GM19372 (cell line): ENCODE measurements at regions not wholly inside any gene's neighbourhood (a gene's known extent, or its start where the extent isn't known, plus 50 kb on each side); places are given as distances from the start of the nearest gene placed in this dataset.

Experiments
- ATAC-seq: cut with Tn5 transposase; IDR thresholded peaks from one replicate; pipeline ENCODE4 v1.9.1; 2021; ENCODE audit warnings: mild to moderate bottlenecking, low read depth, moderate library complexity; ENCODE audit not compliant: unreplicated experiment

DNA sequence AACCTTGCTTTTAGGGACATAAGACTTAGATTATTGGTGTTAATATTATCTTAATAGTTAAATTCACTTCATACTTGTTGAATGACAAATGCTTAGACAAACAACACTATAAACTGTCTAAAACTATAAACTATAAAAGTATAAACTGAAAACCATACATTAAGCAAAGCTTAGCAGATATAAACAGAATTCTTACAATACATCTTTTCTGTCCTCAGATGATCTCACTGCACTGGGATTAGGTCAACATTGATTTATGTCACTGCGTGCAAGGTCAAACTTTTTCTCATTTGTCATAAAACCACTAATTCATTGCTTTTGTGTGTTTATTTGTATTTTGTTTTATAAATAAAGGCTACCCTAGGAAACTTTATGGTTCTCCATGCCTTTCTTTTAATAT lies 1491.8 kb downstream of the NCAM2 start:
- no peak for ATAC-seq

DNA sequence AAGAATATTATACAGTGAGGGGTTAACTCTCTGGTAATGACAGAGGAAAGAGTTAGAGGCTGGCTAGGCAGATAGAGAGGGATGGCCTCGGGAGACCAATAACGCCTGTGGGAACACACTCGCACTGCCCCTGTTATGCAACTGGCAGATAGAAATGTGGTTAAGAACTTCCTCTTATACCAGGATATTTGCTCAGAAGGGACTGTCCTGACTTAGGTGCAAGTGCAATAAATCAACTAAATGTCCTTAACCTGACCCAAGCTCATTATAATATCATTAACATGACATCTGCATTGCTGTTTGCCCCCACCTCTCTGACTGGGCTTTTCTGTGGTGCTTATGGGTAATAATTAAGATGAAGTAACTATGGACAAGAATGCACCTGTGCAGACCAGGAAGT lies 1518.0 kb downstream of the NCAM2 start:
- no peak for ATAC-seq

DNA sequence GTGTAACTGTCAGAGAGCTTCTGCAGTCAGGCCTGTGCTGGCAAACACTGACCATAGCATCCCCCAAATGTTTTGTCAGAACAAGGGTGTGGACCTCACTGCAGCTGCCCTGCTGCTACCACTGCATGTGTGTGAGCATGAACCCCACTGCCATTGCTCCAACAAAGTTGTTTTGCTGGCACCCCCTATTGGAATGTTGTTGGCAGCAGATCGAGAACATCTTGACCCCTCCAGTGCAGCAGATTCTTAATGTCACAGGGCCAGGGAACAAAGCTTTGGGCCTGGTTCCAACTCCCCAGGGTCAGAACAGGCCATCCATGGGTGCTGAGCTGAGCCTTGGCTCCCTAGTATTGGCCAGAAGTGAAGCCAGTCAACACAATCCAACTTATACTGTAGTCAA lies 1537.4 kb downstream of the NCAM2 start:
- no peak for ATAC-seq

DNA sequence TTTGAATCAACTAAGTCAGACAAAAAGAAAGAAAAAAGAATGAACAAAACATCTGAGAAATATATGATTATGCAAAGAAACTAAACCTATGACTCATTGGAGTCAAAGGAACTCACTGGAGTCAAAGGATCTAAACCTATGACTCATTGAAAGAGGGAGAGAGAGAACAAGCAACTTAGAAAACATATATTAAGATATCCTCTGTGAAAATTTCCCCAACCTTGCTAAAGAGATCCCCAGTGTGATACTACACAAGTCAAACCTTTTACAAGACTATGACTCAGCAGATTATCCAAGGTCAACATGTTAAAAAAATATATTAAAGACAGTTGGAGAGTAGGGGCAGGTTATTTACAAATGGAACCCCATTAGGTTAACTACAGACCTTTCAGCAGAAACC lies 1538.3 kb downstream of the NCAM2 start:
- ATAC-seq, result no peak

DNA sequence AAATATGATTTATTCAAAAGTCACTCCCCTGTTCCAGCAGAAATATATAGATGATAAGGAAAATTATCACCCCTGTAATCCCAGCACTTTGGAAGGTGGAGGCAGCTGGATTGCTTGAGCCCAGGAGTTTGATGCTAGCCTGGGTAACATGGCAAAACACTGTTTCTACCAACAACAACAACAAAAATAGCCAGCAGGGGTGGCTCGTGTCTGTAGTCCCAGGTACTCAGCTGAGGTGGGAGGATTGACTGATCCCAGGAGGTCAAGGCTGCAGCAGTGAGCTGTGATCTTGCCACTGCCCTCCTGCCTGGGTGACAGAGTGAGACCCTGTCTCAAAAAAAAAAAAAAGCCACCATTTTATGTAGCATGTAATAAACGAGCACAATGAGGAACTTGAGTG lies 1546.5 kb downstream of the NCAM2 start:
- ATAC-seq, result no peak

DNA sequence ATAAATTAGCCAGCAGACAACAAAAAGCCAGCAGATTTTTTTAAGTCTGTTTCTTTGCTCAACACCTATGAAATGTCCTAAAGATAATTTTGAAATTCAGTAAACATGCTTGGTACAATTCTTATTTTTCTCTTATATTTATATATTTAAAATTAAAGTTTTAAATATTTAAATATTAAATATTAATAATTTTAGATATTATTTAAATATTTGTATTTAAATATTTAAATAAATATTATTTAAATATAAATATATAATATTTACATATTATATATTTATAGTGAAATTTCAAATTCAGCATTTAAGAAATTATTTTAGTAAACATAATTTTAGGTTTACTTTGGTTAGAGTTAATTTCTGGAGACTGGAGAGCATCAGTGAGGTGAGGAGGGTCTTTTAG lies 1554.2 kb downstream of the NCAM2 start:
- ATAC-seq, result no peak

DNA sequence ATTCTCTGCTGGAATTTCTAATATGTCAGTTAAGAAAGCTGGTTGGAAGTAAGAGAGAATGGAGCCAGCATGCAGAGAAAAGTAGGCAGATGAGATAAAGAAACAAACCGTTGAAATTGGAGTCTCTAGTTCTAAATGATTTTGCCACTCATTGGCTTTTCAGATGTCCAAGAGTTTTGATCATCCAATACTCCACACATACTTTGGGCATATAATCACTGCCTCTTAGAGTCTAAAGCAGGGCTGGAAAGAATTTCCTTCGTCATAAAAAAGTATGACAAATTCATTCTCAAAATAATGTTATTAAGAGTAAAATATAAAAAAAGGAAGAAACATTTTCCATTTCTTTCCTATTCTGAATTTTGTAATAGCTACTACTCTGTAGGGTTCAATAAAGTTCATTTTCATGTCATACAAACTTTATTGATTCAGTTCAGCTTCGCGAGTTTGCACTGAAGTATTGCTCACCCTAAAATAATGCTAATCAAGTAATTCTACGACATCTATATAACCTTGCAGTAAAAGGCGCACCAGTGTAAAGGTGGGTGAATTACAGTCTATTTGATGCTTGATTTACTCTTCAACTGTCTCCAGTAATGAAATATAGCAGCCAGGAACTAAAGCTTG lies 1556.6 kb downstream of the NCAM2 start:
- ATAC-seq, result no peak

DNA sequence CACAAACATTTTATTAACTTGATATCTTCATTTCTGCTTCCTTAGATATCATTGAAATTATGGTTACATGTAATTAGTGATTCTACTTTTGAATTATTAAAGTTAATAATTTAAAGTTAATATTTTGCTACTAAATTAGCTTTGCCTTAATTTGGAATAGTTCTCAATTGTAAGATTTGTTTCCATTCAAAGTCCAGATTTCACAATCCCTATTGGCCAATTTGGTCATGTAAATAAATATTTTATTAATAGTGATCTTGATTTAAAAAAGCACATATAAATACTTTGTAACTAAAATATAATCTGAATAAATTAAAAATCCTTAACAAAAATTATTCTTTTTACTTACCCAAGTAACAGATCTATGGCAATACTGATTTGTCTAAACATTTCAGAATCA lies 1558.6 kb downstream of the NCAM2 start:
- no peak for ATAC-seq

DNA sequence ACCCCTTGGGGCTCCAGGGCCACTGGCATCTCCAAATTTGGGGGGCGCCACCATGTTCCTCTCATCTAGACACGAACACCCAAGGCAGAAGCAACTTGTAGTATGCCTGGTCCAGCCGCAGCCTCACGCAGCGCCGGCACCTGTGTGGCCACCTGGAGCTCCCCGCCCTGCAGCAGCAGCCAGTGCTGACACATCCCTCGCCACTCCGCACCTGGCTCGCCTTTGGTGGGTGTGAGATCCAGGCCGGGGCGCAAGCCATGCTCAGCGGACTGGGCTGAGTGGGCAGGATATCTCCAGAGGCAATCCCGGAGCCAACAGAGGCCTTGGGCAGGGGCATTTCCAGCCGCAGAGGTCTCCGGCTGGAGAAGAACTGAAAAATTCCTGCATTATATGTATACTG lies 1563.7 kb downstream of the NCAM2 start:
- no peak for ATAC-seq

DNA sequence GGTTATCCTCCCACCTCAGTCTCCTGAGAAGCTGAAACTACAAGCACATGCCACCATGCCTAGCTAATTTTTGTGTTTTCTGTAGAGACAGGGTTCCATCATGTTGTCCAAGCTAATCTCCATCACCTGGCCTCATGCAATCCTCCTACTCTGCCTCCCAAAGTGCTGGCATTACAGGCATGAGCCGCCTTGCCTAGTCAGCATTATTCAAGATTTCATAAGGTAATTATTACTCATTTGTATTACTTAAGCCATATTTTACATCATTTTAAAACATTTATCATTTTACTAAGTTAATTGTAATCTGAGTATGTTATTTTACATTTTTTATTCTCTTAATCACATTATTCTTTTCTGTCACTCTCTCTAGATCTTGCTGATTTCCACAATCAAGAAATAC lies 1575.6 kb downstream of the NCAM2 start:
- ATAC-seq, result no peak

DNA sequence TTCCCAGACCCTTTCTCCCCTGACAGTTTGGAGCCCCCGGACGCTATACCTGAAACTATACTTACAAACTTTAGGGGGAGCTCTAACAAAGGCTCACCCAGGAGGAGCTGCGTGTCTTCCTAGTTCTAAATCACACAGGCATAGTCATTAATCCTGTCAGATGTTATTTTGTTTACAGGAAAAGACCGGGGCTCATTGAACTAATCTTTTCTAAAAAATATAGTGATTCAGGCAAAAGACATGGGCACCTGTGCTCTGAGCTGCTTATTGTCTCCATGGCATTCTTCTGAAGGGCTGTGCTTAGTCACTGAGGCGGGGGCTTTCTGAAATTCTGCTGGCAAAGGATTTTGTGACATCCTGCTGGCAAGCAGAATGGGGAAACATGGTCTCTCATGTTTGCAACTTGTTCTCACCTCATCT lies 1577.0 kb downstream of the NCAM2 start:
- no peak for ATAC-seq

DNA sequence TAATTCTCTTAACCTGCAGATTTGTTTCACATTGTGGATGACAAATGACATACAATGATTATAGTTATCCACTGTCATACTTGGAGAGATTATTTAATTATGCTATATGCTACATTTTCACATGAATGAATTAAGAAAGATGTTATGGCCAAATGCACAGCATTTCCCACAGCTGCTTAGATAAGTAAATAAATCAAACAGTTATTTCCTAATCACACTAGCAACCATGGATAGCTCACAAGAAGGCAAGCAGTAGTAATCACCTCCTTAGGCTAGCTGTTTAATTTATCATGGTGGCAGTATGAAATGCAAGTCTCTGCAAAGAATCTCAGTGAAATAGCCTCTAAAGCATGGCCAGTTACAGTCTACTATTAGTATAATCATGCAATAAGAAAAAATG lies 1581.5 kb downstream of the NCAM2 start:
- no peak for ATAC-seq

DNA sequence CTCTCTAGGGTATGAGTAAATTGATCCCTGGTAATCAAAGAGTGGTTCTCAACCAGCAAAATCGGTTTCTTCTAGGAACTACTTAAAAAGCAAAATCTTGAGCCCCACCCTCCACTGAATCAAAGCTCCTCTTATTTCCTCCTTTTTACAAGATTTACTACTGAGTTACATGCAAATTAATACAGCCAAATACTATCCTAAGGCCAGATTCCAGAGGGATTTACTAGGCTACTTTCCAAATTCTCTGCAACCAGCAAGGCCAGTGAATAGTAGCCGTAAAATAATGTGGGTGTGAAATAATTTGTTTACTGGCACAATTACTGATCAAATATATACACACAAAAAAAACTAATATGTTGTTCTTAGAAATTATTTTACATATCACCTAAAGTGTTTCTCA lies 1583.8 kb downstream of the NCAM2 start:
- no peak for ATAC-seq

DNA sequence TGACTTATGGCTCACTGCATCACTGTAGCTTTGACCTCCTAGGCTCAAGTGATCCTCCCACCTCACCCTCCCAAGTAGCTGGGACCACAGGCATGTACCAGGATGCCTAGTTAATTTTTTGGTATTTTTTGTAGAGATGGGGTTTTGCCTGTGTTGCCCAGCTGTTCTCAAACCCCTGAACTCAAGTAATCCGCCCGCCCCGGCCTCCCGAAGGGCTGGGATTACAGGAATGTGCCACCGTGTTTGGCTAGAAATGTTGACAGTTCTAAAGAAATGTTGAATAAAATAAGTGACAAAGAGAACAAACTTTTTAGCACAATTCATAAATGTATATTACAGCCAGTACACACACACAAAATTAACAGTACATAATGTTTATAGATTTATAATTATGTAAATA lies 1586.1 kb downstream of the NCAM2 start:
- ATAC-seq, result no peak

DNA sequence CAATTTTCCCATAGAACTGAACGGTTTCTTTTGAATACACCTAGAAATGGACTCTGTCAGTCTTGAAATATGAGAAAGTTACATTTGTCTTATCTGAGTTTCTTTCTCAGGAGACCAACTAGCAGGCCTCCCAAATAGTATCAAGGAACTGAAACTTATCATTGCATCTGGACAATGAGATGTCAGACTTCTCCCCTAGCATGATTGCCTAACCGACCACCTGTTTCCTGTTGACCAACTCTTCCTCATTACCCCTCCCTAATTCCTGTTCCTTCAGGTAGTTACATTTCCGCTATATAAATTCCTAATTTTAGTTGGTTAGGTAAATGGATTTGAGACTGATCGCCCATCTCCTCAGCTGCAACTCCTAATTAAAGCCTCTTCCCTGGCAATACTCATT lies 1587.3 kb downstream of the NCAM2 start:
- no peak for ATAC-seq

DNA sequence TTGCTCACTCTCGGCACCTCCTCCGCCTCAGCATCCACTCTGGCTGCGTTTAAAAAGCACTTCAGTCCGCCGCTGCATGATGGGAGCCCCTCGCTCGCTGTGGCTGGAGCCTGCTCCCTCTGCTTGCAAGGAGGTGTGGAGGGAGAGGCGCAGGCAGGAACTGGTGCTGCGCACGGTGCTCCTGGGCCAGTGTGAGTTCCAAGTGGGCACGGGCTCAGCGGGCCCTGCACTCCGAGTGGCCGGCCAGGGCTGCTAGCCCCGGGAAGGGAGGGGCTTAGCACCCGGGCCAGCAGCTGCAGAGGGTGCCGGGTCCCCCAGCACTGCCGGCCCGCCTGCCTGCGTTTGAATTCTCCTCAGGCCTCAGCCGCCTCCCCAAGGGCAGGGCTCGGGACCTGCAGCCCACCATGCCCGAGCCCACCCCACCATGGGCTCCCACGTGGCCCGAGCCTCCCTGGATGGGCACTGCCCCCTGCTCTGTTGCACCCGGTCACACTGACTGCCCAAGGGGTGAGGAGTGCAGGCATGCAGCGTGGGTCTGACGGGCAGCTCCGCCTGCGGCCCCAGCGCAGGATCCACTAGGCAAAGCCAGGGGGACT lies 1599.5 kb downstream of the NCAM2 start:
- no peak for ATAC-seq

DNA sequence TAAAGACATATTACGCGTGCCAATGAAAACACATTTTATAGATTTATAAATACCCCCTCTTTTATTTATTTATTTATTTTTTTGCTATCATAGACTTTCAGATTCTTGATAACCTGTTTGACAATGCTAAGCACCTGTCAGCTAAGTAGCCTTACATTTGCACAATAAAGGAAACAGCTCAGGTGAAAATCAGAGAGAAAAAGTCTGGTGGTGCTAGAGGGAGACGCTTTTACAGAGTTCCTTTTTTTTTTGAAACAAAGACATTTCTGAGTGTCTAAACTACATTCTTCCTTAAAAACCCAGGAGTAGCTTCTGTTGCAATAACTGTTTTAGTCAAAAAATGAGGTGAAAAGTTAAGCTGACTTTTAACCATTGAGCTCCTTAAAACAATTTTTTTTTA lies 1611.6 kb downstream of the NCAM2 start:
- ATAC-seq, result no peak

DNA sequence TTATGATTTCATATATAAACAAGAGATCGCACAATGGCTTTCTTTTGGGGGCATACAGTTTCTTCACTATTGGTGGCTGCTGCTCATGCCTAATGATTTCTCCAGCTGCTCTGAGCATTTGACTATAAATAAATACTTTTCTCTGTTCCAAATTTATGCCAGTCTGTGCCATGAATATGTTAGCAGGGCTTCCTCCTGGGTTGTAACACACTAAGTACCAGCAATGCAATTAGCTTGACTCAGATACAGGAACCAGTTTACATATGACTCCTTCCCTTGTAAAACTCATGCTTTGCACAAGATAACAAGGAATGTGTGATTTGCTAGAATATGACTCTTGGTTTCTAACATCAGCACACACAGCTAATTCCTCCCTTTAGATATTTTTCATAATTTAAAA lies 1629.7 kb downstream of the NCAM2 start:
- ATAC-seq, result no peak

DNA sequence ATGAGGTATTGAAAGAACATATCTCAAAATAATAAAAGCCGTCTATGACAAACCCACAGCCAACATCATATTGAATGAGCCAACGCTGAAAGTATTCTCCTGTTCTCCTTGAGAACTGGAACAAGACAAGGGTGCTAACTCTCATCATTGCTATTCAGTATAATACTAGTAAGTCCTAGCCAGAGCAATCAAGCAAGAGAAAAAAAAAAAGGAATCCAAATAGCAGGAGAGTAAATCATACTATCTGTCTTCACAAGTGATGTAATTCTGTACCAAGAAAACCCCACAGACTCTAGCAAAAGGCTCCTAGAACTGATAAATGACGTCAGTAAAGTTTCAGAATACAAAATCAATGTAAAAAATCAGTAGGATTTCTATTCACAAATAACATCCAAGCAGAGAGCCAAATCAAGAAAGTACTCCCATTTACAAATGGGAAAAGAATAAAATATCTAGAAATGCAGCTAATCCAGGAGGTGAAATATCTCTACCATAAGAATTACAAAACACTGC lies 1632.8 kb downstream of the NCAM2 start:
- ATAC-seq, result no peak

DNA sequence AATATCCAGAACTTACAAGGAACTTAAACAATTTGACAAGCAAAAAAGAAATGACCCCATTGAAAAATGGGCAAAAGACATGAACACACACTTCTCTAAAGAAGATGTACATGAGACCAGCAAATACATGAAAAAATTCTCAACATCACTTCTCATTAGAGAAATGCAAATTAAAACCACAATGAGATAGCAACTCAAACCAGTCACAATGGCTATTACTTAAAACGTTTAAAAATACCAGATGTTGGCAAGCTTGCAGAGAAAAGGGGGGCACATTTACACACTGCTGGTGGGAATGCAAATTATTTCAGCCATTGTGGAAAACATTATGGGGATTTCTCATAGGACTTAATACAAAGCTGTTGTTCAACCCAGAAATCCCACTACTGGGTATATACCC lies 1634.0 kb downstream of the NCAM2 start:
- no peak for ATAC-seq

DNA sequence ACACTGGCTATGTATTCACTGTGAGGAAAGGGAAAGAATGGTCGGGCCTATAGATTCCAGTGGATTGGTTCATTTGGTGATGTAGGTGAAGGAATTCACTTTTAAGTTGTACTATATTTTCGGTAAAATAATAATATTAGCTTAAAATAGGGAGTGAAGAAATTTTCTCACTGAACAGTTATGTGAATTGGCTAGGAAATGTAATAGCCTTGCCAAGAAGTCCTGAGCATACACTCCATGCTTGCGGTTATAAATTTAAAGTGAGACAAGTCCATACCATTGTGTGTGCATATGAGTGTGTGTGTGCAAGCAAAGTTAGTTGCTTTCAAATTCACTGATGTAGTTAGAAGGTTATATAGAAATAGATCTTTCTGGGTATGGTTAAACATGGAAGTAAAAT lies 1651.0 kb downstream of the NCAM2 start:
- ATAC-seq, result no peak

DNA sequence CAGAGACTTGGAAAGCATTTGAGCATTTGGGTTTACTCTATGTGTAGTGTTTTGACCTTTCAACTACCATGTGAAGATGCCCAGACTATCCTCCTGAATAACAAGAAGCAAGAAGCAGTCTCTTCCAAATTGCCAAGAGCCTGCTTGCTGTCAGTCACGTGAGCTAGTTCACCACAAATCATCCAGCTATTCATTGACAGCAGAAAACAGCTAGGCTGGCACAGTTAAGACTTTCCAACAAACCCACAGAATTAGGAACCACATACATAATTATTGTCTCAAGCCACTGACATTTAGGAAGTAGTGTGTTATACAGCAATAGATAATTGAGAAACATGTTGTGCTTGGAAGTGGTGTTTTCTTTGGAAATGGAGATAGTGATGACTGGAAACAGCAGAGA lies 1652.0 kb downstream of the NCAM2 start:
- ATAC-seq, result no peak

DNA sequence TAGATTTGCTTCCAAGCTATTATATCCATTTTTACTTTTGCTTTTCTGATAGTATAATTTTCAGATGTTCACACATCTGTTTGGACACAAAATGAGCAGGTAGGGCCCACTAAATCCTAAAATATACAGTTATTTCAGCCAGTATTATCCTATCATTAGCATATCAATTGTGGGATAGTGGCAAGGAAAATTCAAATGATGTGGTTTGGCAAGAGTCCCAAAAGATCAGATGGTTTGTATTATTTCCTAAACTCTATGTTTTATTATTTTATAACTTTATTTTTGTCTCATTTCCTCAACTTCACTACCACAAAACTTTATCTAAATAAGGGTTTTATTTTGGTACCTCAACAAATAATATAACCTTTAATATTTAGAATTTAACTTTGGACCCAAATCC lies 1659.6 kb downstream of the NCAM2 start:
- ATAC-seq, result no peak
